ENCODE measurements at regions not wholly inside any gene's neighbourhood (a gene's known extent, or its start where the extent isn't known, plus 50 kb on each side); places are given as distances from the start of the nearest gene placed in this dataset.

DNA sequence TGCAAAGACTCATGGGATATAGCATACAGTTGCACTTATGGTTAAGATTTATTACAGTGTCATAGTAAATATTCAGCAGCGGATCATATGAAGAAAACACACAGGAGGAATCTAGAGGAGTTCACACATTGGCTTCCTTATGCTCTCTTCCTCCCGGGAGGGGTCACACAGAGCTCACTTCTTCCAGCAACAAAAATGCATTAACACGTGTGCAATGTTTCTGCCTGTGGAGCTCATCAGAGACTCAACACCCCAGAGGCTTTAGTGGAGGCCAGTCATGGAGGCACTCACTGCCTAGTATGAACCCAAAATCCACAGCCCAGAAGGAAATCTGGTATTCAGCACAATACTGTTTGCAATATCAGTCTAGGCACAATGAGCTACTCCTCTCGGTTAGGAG, 202.8 kb upstream of the PRSS1 start:
- TF ChIP-seq, protein P1, sequence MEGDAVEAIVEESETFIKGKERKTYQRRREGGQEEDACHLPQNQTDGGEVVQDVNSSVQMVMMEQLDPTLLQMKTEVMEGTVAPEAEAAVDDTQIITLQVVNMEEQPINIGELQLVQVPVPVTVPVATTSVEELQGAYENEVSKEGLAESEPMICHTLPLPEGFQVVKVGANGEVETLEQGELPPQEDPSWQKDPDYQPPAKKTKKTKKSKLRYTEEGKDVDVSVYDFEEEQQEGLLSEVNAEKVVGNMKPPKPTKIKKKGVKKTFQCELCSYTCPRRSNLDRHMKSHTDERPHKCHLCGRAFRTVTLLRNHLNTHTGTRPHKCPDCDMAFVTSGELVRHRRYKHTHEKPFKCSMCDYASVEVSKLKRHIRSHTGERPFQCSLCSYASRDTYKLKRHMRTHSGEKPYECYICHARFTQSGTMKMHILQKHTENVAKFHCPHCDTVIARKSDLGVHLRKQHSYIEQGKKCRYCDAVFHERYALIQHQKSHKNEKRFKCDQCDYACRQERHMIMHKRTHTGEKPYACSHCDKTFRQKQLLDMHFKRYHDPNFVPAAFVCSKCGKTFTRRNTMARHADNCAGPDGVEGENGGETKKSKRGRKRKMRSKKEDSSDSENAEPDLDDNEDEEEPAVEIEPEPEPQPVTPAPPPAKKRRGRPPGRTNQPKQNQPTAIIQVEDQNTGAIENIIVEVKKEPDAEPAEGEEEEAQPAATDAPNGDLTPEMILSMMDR (IDR thresholded peaks at IDR 0.05), result no peak
- TF ChIP-seq POLR2A (IDR thresholded peaks at IDR 0.05), result no peak
